ENCODE measurements at regions not wholly inside any gene's neighbourhood (a gene's known extent, or its start where the extent isn't known, plus 50 kb on each side); places are given as distances from the start of the nearest gene placed in this dataset.
"Not testable (repeated sequence)": the region's sequence is repeated elsewhere in the genome, so short reads cannot be mapped to it uniquely, and the experiment has no call there.

- DNase-seq, result no peak
Measured at GRCh38 chr3:75325716-75326115, 338.4 kb upstream of the FRG2C start.

- no peak for DNase-seq
Measured at GRCh38 chr3:75327453-75327852, 336.7 kb upstream of the FRG2C start.

DNA sequence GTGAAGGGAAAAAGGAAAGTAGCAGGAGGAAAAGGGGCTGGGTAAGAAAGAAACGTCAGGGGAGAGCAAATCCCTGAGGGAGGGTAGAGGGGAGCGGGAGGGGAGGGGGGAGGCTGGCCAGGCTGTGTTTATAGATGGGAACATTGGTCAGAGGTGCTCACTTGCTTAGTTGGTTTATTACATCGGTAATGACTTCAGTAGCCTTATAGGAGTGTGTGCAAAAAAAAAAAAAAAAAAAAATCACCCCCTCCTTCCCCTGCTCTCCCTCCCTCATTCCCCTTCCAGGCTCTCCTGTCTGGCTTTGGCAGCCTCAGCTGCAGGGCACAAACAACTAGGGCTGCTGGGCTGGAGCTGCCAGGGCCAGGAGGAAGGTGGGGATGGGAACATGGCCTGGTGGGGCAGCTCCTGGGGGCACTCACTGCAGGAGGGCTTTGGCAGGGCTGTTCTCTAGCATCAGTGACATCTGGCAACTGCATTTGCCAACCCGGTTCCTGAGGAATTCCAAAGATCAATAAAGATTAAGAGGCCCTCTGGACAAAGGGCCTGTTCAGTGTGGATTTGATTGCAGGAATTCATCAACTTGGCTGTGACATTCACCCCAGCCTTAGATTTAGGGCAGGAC lies 334.5 kb upstream of the FRG2C start:
- no peak for DNase-seq

- DNase-seq, result not testable (repeated sequence)
Measured at GRCh38 chr3:75330446-75330845, 333.7 kb upstream of the FRG2C start.

DNA sequence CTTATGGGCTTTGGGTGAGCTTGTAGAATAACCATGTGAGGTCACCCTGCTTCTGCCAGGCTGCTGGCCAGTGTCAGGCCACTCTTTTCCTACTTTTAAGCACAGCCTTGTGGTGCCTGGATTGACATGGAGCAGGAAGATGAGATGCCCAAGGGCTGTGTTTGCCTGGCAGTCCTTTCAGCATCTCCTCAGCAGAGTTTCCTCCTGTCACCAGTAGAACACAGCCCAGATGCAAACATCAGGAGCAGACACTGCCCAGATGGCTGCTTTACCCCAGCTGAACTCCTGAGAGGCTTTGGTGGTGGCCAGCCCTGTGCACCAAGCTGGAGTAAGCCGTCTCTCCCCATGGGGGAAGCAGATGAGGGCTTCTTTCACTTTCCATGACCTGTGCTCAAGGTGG lies 332.0 kb upstream of the FRG2C start:
- DNase-seq, result not testable (repeated sequence)

- DNase-seq, result no peak
Measured at GRCh38 chr3:75332794-75333193, 331.3 kb upstream of the FRG2C start.

DNA sequence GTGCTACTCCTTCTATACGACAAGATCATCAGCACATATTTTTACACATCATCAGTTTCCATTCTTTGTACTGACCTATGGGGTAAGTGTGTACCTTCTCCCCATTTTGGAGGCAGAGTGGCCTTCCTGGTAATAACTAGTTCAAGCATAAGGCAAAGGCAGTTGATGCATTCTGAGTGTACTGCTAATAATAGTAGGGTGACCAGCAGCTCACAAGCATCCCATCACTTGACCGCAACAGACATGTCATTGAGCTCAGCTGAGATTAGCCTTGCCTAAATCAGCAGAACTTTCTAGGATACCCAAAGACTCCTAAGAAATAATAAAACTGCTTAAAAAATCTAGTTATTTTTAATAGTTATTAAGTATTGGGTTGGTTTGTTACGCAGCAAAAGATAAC lies 329.8 kb upstream of the FRG2C start:
- DNase-seq, result no peak

DNA sequence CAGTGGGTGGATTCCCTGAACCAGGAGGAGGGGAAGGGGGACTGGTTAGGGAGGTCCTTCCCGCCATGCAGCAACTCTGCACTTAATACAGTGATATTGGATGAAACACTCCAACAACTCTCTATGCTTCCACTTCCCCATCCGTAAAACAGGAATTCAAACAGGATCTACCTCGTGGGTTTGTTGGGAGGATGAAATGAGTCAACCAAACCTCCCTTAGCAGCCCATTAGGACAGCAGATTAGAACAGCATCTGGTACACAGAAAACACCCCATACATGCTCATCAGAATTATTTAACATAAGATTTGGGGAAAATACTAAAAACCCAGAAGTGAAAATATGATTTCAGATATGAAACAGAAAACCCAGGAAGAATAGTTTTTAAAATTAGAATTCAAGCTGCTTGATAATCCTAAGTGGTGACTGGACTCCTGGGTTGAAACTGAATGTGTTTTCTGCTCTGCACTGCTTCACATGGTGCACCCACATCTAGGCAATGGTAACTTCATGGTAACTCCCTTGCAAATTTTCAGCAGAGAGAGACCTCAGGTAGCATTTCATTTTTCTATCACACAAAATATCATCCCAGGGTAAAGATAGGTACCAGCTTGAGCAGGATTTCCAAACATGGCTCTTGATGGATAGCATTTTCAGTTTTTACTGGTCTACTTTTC lies 326.8 kb upstream of the FRG2C start:
- no peak for DNase-seq

- no peak for DNase-seq
Measured at GRCh38 chr3:75338342-75338741, 325.8 kb upstream of the FRG2C start.

GRCh38 chr3:75341324-75342067 lies 322.6 kb upstream of the FRG2C start:
- no peak for DNase-seq

GRCh38 chr3:75342425-75342824 lies 321.7 kb upstream of the FRG2C start:
- DNase-seq, result no peak

GRCh38 chr3:75350536-75350935 lies 313.6 kb upstream of the FRG2C start:
- DNase-seq, result not testable (repeated sequence)

GRCh38 chr3:75362086-75362784 lies 301.9 kb upstream of the FRG2C start:
- DNase-seq, result not testable (repeated sequence)

DNA sequence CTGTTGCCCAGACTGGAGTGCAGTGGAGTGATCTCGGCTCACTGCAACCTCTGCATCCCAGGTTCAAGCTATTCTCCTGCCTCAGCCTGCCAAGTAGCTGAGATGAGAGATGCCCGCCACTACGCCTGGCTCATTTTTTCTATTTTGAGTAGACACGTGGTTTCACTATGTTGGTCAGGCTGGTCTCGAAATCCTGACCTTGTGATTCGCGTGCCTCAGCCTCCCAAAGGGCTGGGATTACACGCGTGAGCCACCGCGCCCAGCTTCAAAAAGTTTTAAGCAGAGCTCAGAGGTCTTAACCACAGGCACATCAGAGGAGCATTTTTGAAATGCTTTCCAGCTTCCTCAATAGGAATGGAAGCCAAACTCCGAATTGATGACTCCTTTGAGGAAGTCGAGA lies 291.2 kb upstream of the FRG2C start:
- not testable (repeated sequence) for DNase-seq

- not testable (repeated sequence) for DNase-seq
Measured at GRCh38 chr3:75379840-75380239, 284.3 kb upstream of the FRG2C start.

GRCh38 chr3:75380276-75380771 lies 283.8 kb upstream of the FRG2C start:
- DNase-seq, result no peak

DNA sequence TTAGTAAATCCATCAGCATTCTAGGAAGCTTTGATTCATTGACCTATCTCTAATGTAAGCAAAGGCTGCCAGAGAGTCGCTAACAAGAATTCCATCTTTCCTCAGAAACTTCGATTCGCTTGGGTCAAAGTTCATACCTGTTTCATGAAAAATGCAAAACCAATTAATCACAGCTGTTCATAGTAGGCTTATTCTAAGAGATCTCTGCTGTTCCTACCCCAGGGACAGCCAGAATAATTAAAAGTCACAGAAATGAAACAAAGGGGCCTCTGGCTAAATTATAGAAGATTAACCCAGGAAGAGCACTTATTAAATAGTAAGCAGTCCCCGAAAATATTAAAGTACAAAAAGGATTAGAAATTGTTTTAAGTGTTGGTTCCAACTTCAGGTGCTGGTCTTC lies 280.1 kb upstream of the FRG2C start:
- DNase-seq, result not testable (repeated sequence)

DNA sequence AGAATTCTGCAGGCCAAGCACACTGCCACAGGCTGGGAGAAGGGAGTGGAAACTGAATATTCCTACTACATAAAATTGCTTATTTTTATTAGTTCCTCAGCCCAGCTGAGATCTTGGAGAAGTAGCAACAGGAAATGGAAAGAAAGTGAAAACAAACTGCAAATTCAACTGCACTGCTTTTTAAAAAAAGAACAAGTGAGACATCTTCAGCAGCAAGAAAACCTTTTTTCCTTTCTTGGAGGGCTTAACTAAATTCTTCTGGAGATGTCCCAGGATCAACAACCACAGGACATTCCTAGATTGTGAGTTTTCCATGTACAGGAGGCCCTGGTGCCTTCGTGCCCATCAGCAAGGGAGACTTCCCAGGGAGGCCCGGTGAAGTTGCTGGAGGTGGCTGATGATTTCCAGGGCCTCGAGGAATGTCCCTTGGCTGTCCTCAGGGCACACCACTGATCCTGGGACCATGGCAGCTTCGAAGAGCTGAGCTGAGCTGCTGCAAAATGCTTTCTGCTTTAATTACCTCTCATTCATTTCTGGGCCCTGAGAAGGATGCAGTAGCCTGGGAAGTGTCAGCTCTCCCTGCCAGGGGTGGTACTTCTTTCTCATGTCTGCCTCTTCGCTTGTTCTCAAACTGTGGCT lies 275.5 kb upstream of the FRG2C start:
- DNase-seq, result not testable (repeated sequence)

- DNase-seq, result peak; percentile 6
Measured at GRCh38 chr3:75393288-75393694, 270.8 kb upstream of the FRG2C start.

DNA sequence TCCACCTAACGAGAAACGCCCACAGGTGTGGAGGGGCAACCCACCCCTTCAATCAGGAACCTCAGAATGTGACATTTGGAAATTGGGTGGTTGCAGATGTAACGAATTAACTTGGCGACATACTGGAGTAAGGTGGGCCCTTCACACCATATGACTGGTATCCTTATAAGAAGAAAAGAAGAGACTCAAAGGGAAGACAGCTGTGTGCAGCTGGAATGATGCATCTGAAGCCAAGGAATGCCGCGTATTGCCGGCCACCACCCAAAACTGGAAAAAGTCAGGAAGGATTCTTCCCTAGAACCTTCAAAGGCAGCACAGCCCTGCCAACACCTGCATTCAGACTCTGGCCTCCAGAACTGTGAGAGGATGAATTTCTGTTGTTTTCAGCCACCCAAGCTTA lies 270.0 kb upstream of the FRG2C start:
- not testable (repeated sequence) for DNase-seq

- not testable (repeated sequence) for DNase-seq
Measured at GRCh38 chr3:75394562-75395360, 269.4 kb upstream of the FRG2C start.
